ENCODE measurements at regions not wholly inside any gene's neighbourhood (a gene's known extent, or its start where the extent isn't known, plus 50 kb on each side); places are given as distances from the start of the nearest gene placed in this dataset.
"Not testable (repeated sequence)": the region's sequence is repeated elsewhere in the genome, so short reads cannot be mapped to it uniquely, and the experiment has no call there.

- DNase-seq (ENCODE audit: low read depth in 2 of 2), result no peak
These were observed 143.9 kb upstream of the ASB18 start for GRCh38 chr2:236408090-236408489.

- DNase-seq (ENCODE audit: low read depth in 2 of 2), result no peak
These were observed 144.6 kb upstream of the ASB18 start for GRCh38 chr2:236408786-236409185.

DNA sequence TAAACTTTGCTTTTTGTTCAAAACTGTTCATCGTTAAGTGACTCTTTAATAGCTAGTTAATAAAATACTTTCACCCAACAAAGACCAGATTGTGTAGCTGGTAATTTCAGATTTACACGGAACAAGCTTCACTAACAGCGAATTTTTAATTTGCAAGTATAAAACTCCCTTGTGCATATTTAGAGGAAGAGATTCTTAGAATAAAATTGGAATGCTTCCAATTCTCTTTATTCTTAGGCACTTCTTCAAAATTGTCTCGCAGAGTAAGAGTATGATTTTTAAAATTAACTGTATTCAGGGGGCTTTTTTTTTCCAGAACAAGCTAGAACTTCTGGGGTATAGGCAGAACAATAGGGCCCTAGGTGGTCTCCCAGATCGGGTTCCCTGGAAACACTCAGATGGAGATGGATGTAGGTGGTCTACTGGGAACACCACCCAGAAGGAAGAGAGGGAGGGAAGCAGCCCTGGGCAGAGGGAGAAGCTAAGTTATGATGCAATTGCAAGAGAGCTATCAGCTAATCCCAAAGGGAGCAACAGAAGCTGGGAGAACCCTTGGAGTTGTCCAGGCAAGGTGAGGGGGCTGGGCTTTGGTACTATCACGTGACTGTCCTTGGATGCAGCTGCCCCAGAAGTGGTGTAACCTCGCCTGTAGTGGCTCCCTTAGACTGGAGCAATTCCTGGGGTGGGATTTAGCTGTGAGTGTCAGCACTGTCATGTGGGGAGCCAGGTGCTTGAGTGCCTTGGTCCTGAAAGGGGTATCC is 151.7 kb upstream of the ASB18 start:
- no peak for DNase-seq (ENCODE audit: low read depth in 2 of 2)

GRCh38 chr2:236417150-236417549 is 152.5 kb upstream of the ACKR3 start:
- DNase-seq (ENCODE audit: low read depth in 2 of 2), result no peak

DNA sequence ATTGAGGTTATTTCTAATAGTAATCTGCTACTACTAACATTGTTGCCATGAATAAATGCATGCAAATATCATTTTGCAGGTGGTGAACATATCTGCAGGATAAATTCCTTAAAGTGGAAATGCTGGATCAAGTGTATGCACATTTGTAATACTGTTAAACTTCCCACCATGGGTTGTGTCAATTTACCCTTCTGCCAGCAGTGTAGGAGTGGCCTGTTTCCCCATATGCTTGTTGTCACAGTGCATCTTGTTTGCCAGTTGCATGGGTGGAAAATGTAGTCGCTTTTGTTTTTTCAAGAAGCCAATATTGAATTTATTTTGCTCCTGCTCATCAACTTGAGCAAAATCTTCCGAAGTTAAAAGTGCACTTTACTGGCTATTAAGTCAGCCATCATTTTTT is 139.0 kb upstream of the ACKR3 start:
- DNase-seq (ENCODE audit: low read depth in 2 of 2), result no peak

GRCh38 chr2:236434593-236434992 is 135.0 kb upstream of the ACKR3 start:
- DNase-seq (ENCODE audit: low read depth in 2 of 2), result no peak

GRCh38 chr2:236440110-236440881 is 129.3 kb upstream of the ACKR3 start:
- DNase-seq (ENCODE audit: low read depth in 2 of 2), result no peak

DNA sequence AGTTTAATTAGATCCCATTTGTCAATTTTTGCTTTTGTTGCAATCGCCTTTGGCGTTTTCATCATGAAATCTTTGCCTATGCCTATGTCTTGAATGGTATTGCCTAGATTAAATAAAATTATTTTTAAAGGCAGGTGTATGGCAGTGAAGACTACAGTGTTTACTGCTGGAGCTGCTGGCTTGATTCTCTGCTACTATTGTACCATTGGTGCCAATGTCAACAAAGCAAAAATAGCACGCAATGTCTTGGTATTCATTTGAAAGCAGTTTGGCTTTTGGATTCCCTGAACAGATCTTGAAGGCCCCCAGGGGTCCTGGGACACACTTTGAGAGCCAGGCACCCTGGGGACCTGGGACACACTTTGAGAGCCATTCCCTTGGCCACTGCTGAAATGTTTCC is 125.4 kb upstream of the ACKR3 start:
- no peak for DNase-seq (ENCODE audit: low read depth in 2 of 2)

DNA sequence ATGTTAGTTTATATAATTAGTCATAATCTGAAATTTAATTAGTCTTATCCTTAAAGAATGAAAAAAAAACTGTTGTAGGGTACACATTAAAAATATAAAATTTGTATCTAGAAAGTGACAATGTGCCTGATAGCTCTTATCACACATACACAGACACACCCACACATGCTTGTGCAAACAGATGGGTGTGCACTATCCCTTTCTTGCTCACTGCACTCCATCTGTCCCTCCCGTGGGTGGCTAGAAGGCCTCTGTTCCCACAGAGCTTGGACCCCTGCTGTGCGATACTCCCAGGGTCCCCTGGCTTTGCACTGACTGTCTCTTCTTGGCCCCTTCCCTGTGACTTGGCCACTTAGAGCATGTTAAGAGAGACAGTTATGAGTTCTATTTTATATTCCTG is 123.9 kb upstream of the ACKR3 start:
- no peak for DNase-seq (ENCODE audit: low read depth in 2 of 2)

DNA sequence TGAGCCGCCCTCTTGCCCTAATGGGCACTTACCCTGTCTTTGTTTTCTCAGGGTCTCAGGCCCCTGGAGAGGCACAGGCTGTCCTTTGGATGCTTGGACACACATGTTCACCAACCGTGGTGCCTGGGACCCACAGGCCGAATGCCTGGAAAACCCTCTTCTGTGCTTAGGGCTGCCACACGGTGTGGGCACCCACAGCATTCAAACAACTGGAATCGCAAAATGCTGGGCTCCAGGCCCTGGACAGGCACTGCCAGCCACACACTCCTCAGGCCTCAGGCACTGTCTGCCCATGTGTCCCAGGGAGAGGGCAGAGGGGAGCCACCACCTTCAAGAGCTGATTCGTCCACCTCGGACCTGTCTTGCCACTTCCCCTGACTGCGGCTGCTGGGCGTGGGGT is 123.1 kb upstream of the ACKR3 start:
- DNase-seq (ENCODE audit: low read depth in 2 of 2), result no peak

DNA sequence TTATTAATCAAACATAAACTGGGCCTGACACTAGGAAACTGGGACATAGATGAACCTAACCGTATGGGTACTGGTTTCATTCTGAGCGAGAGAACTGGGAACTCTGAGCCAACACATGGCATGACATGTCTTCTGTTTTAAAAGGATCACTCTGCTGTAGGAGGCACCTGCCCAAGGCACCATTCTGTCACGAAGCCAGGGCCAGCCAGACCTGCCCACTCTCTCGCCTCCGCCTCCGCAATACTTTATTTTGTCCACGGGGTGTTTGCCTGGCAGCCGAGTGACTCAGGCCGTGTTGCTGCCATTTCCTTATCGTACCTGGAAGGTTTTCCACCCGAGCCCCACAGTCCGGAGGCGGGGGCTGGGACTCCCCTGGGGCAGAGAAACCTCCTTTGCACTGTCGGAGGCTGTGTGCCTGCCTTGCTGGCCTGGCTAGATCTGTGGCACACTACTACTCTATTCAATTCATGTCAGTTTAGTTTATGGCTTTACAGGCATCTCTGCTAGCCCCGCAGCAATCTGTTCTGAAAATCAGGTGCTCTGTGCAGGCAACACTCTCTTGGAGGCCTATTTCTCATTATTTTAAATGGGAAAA is 120.4 kb upstream of the ACKR3 start:
- no peak for DNase-seq (ENCODE audit: low read depth in 2 of 2)

DNA sequence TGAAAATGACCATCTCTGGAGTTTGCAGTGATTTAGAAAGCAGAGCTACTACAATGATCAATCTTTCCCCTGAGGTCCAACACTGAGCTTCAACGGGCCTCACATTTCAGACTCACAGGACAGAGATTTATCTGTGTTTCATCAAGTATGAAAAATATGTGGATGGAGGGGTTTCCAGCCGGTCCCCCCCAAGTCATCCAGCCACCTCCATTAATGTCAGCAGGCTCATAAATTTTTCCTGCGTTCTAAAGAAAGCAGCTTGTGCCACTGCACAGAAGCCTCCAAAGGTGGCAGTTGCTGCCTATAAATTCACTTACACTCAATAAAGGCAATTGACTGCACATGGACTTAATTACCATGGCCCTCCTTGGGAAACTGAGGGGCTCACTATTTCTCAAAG is 117.4 kb upstream of the ACKR3 start:
- no peak for DNase-seq (ENCODE audit: low read depth in 2 of 2)

- DNase-seq (ENCODE audit: low read depth in 2 of 2), result no peak
These were observed 115.5 kb upstream of the ACKR3 start for GRCh38 chr2:236454076-236454475.

DNA sequence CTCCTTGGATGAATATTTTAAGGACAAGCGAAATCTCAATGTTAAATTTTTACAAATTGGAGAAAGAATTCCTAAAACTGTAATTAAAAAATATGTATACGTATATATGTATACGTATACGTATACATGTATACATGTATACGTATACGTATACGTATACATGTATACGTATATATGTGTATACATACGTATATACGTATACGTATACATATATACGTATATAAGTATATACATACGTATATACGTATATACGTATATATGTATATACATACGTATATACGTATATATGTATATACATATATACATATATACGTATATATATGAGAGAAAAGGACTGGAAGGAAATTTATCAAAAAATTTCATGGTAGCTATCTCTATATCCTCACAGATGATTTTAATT is 110.2 kb upstream of the ACKR3 start:
- DNase-seq (ENCODE audit: low read depth in 2 of 2), result no peak

DNA sequence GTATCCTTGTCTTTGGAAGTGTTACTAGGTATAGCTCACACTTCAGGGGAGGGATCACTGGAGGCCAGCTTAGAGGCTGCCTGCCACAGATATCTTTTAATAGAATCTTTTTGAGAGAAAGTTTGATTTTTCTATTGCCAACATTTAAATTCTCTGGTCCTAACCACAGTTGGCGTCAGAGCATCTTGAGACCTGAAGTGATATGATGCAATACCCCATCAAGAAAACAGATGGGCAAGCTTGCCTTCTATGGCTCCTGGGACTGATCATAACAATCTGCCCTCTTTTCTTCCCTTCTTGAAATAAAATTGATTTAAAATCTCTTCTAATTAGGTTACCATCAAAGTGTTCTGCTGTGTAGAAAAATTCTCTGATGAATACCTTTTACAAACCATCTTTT is 105.5 kb upstream of the ACKR3 start:
- DNase-seq (ENCODE audit: low read depth in 2 of 2), result no peak

- no peak for DNase-seq (ENCODE audit: low read depth in 2 of 2)
These were observed 96.7 kb upstream of the ACKR3 start for GRCh38 chr2:236472720-236473495.

DNA sequence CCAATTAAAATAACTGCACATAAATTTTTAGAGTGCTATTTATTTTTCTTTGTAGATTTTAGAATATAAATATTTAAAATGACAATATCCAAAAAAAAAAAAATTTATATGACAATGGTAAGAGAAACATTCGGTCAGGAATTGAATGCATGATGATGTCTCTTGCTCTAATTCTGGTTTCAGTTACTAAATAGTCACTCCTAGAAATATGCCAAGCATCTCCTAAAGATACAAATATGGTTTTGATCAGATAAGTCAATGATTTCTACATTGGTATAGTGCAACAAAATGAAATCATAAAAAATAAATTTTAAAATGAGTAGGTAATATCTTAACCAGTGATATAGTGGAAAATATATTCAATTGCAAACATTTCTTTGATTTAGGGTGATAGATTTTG is 95.9 kb upstream of the ACKR3 start:
- DNase-seq (ENCODE audit: low read depth in 2 of 2), result no peak

DNA sequence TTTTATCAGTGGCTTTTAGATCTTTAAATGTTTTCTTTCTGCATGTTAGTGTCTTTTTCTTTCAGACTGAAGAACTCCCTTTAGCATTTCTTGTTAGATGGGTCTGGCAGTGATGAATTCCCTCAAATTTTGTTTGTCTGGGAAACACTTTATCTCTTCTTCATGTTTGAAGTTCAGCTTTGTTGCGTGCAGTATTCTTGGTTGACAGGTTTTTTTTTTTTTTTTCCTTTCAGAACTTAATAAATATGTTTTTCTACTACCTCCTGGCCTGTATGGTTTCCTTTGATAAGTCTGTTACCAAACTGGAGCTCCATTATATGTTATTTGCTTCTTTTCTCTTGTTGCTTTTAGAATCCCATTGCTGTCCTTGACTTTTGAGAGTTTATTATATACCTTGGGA is 89.8 kb upstream of the ACKR3 start:
- no peak for DNase-seq (ENCODE audit: low read depth in 2 of 2)

DNA sequence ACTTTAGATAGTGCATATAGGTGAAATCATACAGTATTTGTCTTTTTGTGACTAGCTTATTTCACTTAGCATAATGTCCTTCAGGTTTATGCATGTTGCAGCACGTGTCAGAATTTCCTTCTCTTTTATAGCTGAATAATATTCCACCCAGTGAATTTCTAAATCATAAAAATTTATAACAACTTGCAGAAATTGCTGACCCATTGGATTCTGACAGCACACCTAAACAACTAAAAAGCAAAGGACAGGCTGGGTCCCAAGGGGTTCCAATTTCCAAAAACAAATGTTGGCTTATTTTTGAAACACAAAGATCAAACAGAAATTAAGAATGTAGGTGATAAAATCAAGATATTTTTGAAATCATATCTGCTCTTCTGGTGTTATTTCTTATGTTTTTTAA is 86.5 kb upstream of the ACKR3 start:
- no peak for DNase-seq (ENCODE audit: low read depth in 2 of 2)

GRCh38 chr2:236485519-236485918 is 84.1 kb upstream of the ACKR3 start:
- DNase-seq (ENCODE audit: low read depth in 2 of 2), result no peak

DNA sequence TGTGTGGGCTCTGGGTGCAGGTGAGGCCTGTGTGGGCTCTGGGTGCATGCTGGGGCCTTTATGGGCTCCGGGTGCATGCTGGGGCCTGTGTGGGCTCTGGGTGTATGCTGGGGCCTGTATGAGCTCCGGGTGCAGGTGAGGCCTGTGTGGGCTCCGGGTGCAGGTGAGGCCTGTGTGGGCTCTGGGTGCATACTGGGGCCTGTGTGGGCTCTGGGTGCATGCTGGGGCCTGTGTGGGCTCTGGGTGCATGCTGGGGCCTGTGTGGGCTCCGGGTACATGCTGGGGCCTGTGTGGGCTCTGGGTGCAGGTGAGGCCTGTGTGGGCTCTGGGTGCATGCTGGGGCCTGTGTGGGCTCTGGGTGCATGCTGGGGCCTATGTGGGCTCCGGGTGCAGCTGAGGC is 80.5 kb upstream of the ACKR3 start:
- DNase-seq (ENCODE audit: low read depth in 2 of 2), result not testable (repeated sequence)

DNA sequence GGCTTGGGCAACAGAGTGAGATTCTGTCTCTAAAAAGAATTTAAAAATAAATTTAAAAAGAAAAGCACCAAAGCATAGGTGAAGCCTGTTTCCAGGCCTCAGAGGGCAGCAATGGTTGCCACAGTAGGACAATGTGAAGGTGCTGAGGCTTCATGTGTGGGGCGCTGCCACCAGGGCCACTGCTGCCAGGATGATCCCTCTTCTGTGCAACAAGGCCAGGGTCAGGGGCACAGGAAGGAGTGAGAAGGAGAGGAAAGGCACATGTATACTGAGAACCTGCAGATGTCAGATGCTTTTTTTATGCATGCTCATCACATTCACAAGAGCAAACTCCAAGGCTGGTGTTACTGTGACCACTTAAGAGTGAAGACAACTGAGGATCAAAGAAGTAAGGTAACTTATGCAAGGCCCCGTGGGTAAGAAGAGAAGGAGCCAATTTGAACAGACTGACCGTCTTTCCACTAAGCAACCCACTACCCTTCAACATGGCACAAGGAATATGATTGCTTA is 79.7 kb upstream of the ACKR3 start:
- DNase-seq (ENCODE audit: low read depth in 2 of 2), result no peak

Measured in activated CD8-positive, alpha-beta memory T cell treated with anti-CD3 and anti-CD28 coated beads for 4 hours (primary cell).